Upper lobe of right lung (tissue), 1 donor: ENCODE measurements at regions not wholly inside any gene's neighbourhood (a gene's known extent, or its start where the extent isn't known, plus 50 kb on each side); places are given as distances from the start of the nearest gene placed in this dataset.

Experiments used
- ATAC-seq: fragments of 200-7000 bp; cut with Tn5 transposase; one replicate; pipeline ENCODE4 v1.9.1; 2020; ENCODE audit warnings: mild to moderate bottlenecking, moderate library complexity
- DNase-seq: peaks from one replicate; pipeline ENCODE4 v3.0.0-alpha.2; 2020
- H3K27ac ChIP-seq: fragments of 200-600 bp; one replicate; pipeline ENCODE4 v1.8.0; 2022
- H3K27me3 ChIP-seq: fragments of 200-600 bp; one replicate; pipeline ENCODE4 v1.8.0; 2022; ENCODE audit warnings: mild to moderate bottlenecking
- H3K36me3 ChIP-seq: fragments of 200-600 bp; one replicate; pipeline ENCODE4 v1.8.0; 2022
- H3K4me1 ChIP-seq: fragments of 200-600 bp; one replicate; pipeline ENCODE4 v1.8.0; 2022
- H3K4me3 ChIP-seq: fragments of 200-600 bp; one replicate; pipeline ENCODE4 v1.8.0; 2022; ENCODE audit warnings: mild to moderate bottlenecking
- H3K9me3 ChIP-seq: fragments of 200-600 bp; one replicate; pipeline ENCODE4 v1.8.0; 2022
- intact Hi-C: fragments of 100-400 bp; cut with DNase I; formaldehyde crosslinking; loops from one replicate; pipeline ENCODE4 v1.11.0; 2022
- TF ChIP-seq, protein P1 (sequence below): fragments of 200-600 bp; IDR thresholded peaks from one replicate; pipeline ENCODE4 v1.8.0; 2022; ENCODE audit warnings: antibody characterized with exemption
- donor health status: DM: no; HTN: yes; CAD: no; lungs with severe emphysema.

GRCh38 chr5:44640945-44641456 lies 167.7 kb upstream of the MRPS30 start:
- Histone ChIP-seq H3K4me3 (no peak overlapping the region), H3K27ac (no peak overlapping the region), H3K27me3 (no peaks in the 10 kb centered on the region), H3K4me1 (no peaks in the 10 kb centered on the region), H3K9me3 (no peaks in the 10 kb centered on the region), H3K36me3 (no peaks in the 10 kb centered on the region)
- TF ChIP-seq, protein P1, sequence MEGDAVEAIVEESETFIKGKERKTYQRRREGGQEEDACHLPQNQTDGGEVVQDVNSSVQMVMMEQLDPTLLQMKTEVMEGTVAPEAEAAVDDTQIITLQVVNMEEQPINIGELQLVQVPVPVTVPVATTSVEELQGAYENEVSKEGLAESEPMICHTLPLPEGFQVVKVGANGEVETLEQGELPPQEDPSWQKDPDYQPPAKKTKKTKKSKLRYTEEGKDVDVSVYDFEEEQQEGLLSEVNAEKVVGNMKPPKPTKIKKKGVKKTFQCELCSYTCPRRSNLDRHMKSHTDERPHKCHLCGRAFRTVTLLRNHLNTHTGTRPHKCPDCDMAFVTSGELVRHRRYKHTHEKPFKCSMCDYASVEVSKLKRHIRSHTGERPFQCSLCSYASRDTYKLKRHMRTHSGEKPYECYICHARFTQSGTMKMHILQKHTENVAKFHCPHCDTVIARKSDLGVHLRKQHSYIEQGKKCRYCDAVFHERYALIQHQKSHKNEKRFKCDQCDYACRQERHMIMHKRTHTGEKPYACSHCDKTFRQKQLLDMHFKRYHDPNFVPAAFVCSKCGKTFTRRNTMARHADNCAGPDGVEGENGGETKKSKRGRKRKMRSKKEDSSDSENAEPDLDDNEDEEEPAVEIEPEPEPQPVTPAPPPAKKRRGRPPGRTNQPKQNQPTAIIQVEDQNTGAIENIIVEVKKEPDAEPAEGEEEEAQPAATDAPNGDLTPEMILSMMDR: no peak
- DNase-seq (no peak), ATAC-seq (no peak)
- intact Hi-C loops: no loop called here

- H3K4me3 ChIP-seq: no peak overlapping the region
- H3K36me3 ChIP-seq: no peaks in the 10 kb centered on the region
- DNase-seq (no peak), ATAC-seq (no peak)
- no peak overlapping the region for H3K27ac ChIP-seq
- TF ChIP-seq, protein P1: no peak
- no peaks in the 10 kb centered on the region for H3K4me1 ChIP-seq
- intact Hi-C loops: no loop called here
- no peaks in the 10 kb centered on the region for H3K27me3 ChIP-seq
- H3K9me3 ChIP-seq: no peaks in the 10 kb centered on the region
These were observed 170.6 kb upstream of the MRPS30 start for GRCh38 chr5:44637916-44638869.

DNA sequence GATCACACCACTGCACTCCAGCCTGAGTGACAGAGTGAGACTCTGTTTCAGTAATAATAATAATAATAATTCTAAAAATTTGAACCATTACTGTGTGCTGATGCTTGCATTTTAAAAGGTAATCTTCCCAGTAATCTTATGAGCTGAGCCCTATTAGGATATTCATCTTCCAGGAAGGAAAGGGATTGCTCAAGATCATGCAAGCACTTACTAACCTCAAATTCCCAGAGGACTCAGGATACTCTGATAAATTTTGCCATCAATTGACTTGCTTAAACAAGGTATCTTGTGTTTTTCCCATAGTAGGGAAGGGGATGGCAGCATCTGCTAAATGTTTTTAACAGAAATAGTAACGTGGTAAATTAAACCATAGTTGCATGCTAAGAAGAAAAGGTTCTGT lies 176.4 kb upstream of the MRPS30 start:
- ATAC-seq: no peak

GRCh38 chr5:44626846-44627245 lies 181.9 kb upstream of the MRPS30 start:
- TF ChIP-seq, protein P1: no peak
- Histone ChIP-seq H3K4me1 (no peaks in the 10 kb centered on the region), H3K27ac (no peak overlapping the region), H3K9me3 (no peaks in the 10 kb centered on the region), H3K27me3 (no peaks in the 10 kb centered on the region), H3K4me3 (no peak overlapping the region), H3K36me3 (no peaks in the 10 kb centered on the region)
- ATAC-seq (no peak), DNase-seq (no peak)
- intact Hi-C loops: no loop called here

More for the DNA sequence above, 176.4 kb upstream of the MRPS30 start:
- DNase-seq: no peak
- Histone ChIP-seq H3K36me3 (no peaks in the 10 kb centered on the region), H3K27me3 (no peaks in the 10 kb centered on the region), H3K9me3 (no peaks in the 10 kb centered on the region), H3K4me3 (no peak overlapping the region), H3K27ac (no peak overlapping the region), H3K4me1 (no peaks in the 10 kb centered on the region)
- TF ChIP-seq, protein P1: no peak
- intact Hi-C loops: no loop called here

DNA sequence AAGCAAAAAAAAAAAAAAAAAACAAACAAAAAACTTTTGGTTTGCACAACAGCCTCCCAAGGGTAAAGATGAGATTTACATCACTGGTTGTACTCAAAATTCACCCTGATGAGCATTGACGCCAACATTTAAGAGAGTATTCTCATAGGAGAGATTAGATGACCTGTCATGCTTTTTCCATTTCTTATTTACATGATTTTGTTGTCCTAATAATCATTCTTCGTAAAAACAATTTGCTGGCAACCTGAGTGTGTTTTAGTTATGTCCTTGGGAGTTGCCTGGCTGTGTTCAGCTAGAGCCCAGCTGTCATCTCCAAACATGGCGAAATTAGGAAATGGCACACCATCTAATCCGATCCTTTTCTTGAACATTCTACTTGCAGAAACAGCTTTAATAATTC lies 186.4 kb upstream of the MRPS30 start:
- DNase-seq: no peak
- TF ChIP-seq, protein P1: no peak
- no peak overlapping the region for H3K27ac ChIP-seq
- intact Hi-C loops: no loop called here
- no peak overlapping the region for H3K4me3 ChIP-seq
- no peaks in the 10 kb centered on the region for H3K27me3 ChIP-seq
- no peak for ATAC-seq
- H3K36me3 ChIP-seq: no peaks in the 10 kb centered on the region
- no peaks in the 10 kb centered on the region for H3K9me3 ChIP-seq
- no peaks in the 10 kb centered on the region for H3K4me1 ChIP-seq
